HG03439 (cell line): ENCODE measurements at regions not wholly inside any gene's neighbourhood (a gene's known extent, or its start where the extent isn't known, plus 50 kb on each side); places are given as distances from the start of the nearest gene placed in this dataset.

Experiments
- ATAC-seq: cut with Tn5 transposase; IDR thresholded peaks from one replicate; pipeline ENCODE4 v1.9.1; 2021; ENCODE audit warnings: mild to moderate bottlenecking, moderate library complexity; ENCODE audit not compliant: unreplicated experiment

DNA sequence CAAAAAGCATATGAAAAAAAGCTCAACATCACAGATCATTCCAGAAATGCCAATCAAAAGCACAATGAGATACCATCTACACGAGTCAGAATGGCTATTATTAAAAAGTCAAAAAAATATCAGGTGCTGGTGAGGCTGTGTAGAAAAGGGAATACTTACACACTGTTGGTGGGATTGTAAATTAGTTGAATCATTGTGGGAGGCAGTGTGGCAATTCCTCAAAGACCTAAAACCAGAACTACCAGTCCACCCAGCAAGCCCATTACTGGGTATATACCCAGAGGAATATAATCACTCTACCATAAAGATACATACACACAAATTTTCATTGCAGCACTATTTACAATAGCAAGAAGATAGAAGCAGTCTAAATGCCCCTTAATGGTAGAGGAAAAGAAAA, 529.9 kb downstream of the SLITRK1 start:
- ATAC-seq, result no peak

DNA sequence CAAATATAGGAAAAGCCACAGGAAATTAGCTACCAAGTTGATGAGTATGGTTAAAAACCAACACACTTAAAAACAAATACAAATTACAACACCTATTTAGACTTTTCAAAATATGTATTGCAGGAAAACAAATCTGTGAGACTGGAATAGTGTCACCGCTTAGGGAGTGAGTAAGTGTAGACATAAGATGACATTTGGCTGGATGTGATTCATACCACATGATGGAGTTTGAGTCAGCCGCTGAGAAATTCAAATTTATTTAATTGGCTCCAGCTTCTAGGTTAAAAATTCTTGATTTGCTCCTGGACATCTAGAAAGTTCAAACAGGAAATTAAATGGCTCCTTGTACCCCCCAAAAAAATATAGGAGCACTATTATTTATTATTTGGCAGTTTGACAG, 531.7 kb downstream of the SLITRK1 start:
- ATAC-seq, result no peak

- ATAC-seq, result no peak
These were observed 537.8 kb downstream of the SLITRK1 start for GRCh38 chr13:83344518-83344917.

GRCh38 chr13:83340170-83340569, 542.1 kb downstream of the SLITRK1 start:
- ATAC-seq, result no peak

GRCh38 chr13:83333614-83334388, 548.5 kb downstream of the SLITRK1 start:
- no peak for ATAC-seq

DNA sequence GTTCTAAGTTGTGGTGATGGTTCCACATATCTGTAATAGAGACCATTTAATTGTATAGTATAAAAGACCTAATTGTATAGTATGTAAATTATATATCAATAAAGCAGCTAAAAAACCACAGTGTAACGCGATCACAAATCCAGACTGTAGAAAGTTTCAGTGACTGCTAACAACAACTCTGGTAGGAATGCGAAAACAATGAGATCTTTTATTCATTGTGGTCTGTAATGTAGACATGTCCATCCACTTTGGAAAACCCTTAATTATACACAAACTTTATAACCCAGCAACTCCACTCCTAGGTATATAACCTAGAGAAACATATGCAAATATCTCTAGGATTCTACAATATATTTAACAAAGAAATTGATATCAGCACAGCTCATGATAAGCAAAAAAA, 549.5 kb downstream of the SLITRK1 start:
- no peak for ATAC-seq

DNA sequence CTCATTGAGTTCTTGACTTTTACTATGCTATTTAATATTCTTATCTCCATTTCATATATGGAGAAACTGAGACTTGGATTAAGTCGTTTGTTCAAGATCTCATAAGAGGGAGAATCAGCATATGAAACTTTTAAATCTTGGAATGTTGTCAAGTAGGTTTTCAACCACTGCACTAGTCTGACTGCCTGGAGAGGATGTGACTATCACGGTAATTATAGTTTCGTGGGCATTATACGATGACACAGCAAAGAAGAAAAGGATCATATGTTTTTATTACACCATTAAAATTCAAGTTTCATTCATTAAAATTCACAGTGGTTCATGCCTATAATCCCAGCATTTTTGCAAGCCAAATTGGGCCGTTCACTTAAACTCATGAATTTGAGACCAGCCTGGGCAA, 555.2 kb downstream of the SLITRK1 start:
- ATAC-seq, result no peak

- no peak for ATAC-seq
These were observed 557.0 kb downstream of the SLITRK1 start for GRCh38 chr13:83325125-83325853.

DNA sequence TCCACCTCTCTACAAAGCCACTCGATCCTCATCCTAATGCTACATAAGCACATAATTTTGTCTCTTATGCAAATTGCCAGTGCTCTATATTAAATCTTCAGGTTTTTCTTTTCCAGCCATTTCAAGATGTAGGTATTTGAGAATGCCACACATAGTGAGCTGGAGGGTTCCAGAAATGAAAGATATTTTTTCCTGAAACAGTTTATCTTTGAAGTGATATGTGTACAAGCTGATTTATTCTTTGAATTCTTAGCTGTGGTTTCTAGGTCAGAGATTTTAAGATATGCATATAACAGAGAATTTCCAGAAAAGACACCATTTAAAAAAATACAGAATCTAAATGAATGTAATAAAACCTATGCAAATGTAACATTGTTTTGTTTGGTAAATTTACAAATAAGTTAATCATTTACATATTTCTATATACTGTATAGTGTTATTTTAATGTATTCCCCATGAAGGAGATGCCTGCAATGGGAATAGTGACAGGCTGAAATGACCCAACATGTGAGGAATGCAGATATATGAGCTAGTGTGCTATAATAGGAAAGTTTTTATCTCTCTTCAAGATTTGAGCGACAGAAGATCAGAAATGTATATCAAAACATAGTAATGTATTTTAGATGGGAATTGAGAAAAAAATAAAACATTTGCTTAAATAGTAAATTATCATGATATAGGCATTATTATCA, 570.2 kb downstream of the SLITRK1 start:
- no peak for ATAC-seq

DNA sequence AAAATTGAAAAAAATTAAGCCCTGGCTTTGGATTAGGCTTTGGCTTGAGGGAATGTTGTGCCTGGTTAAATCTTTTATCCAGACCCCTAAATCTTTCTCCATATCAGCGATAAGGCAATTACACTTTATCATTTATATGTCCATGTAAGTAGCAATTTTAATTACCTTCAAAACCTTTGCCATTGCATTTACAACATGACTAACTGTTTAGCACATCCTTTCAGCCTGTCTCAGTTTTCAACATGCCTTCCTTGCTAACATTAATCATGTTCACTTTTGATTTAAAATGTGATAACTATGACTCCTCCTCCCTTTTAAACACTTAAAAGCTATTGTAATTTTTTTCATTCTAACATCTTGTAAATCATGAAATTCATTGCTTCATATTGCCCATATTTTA, 583.7 kb downstream of the SLITRK1 start:
- no peak for ATAC-seq

GRCh38 chr13:83297586-83298290, 584.5 kb downstream of the SLITRK1 start:
- ATAC-seq, result no peak

- no peak for ATAC-seq
These were observed 586.6 kb downstream of the SLITRK1 start for GRCh38 chr13:83295686-83296085.

DNA sequence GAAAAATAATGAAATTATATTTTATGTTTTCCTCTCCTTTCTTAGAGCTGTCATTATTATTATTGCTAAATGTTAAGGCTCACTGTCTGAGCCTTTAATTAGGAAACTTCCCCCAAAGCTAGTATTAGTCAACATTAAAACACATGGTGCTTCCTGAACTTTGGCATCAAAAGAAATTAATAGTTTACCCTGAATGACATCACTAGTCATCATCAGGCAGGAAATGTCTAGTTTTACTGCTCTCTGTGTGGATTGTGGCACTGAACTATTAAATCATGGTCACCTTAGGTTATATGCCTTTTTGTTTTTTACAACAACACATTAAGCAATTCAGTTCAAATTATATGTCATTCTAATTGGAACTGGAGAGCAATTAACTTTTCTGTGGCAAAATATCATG, 595.5 kb downstream of the SLITRK1 start:
- no peak for ATAC-seq

GRCh38 chr13:83281654-83282053, 600.6 kb downstream of the SLITRK1 start:
- no peak for ATAC-seq

- ATAC-seq, result no peak
These were observed 607.6 kb downstream of the SLITRK1 start for GRCh38 chr13:83274679-83275078.

DNA sequence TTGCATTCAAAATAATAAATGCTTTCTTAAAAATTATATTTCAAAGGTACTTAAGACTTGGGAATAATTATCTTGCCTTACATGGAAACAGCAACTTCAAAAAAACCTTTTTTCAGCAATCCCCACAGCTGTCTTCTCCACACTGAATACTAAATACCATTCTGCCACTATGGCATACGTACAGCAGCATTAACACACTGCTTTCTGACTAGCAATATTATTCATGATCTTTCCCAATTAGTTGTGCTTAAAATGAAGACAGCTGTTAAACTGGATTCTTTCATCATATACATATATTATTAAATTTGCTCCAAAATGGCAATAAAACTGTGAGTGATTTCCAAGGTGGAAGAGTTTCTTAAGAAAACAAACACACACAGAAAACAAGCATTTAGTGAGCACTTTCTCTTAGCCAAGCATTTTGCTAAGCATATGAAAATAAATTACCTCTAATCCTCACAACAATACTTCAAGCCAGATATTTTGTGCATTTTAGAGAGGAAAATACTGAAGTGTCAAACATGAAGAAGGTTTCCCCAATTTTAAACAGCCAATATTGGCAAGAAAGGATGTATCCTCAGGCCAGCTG, 609.5 kb downstream of the SLITRK1 start:
- no peak for ATAC-seq

DNA sequence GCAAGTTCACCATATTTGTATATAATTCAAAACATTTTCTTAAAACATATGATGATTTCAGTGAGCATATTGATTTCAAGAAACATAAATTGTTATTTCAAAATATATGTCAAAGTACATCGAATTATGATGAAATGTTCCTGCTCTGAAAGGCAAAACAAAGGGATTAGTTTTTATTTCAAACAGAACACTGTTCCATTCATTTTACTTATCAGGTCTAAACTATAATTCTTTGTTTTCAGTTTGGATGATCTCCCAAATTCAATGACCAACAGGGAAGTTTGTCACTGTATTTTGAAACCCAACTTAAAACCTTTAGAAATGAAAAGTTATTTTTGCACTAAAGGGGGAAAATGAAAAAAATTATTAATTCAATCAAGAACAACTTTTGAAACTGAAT, 610.2 kb downstream of the SLITRK1 start:
- ATAC-seq, result no peak

- no peak for ATAC-seq
These were observed 617.0 kb downstream of the SLITRK1 start for GRCh38 chr13:83265279-83265678.

DNA sequence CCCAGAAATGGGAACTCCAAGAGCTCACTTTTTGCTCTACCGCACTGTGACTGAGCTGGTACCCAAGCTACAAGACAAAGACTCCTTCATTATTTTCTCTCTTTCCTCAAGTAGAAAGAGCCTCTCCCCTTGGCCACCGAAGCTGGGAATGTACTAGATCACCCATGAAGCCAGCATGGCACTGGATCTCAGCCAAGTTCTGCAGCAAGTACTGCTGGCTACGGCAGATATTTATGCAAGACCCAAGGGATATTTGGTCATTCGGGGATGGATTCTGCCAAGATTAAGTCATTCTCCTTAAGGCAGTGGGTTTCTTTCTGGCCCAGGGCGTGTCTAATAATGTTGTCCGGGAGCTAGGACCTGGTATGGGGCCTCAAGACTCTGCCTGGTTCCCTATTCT, 633.5 kb downstream of the SLITRK1 start:
- ATAC-seq, result no peak

DNA sequence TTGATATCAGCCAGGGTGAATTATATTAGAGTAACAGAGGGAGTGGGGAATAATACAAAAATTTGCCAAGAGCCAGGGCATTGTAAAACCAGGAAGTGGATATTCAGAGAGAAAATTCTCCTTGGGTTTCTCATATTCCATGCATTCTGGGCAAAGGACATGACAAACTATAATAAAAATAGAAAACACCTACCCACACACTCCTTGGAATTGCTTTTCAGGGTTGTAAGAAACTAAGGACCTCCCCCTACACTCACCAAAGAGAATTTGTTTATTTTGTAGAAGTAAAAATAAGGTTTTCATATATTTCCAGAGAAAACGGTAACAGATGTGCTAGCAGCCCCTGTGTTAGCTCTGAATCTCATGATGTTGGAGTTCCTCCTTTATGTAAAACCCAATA, 649.6 kb downstream of the SLITRK1 start:
- ATAC-seq, result no peak
